ENCODE measurements at regions not wholly inside any gene's neighbourhood (a gene's known extent, or its start where the extent isn't known, plus 50 kb on each side); places are given as distances from the start of the nearest gene placed in this dataset.
"Not testable (repeated sequence)": the region's sequence is repeated elsewhere in the genome, so short reads cannot be mapped to it uniquely, and the experiment has no call there.

DNA sequence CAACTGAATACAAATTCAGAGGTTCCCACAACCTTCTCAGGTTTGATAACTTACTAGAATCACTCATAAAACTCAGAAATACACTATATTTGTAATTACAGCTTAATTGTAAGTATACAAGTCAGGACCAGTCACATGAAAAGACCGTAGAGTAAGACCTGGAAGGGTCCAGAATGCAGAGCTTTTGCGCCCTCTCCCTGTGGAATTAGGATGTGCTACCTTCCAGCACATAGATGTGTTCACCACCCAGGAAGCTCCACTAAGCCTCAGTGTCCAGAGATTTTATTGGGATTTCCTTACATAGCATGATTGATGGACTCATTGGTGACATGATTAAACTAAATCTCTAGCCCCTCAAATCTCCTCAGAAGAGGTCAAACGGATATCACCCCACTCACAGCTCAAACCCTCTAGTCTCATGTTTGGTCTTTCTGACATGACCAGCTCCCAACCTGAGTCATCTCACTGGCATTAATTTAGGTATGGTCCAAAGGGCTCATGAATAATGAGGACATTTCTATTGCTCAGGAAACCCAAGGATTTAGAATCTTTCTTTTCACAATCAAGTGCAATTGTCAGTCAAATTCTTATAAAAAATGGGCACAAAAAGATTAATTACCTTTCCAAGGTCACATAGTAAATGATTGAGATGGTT lies 77.2 kb upstream of the UBASH3B start:
- Mint-ChIP-seq H3K4me3 (no peak overlapping the region), H3K9me3 (no peaks in the 10 kb centered on the region), H3K27me3 (peaks cover 4% of the 10 kb centered on the region), H3K4me1 (peaks cover 10% of the 10 kb centered on the region), H3K27ac (no peak overlapping the region), H3K36me3 (ENCODE audit: low read depth) (no peaks in the 10 kb centered on the region)
- ChIA-PET CTCF (interaction anchor here (0.6 to 2.2 kb wide), 3 partner anchors 203 to 275 kb away, joined by 3 to 14 read pairs (median 3); no protein-coding TSS in a partner anchor), POLR2A (no interaction called here)
- DNase-seq (no peak), ATAC-seq (ENCODE audit: low read depth) (no peak)
- intact Hi-C loops (cut with micrococcal nuclease): no loop called here
- no peak for TF ChIP-seq CTCF (IDR thresholded peaks at IDR 0.05)

DNA sequence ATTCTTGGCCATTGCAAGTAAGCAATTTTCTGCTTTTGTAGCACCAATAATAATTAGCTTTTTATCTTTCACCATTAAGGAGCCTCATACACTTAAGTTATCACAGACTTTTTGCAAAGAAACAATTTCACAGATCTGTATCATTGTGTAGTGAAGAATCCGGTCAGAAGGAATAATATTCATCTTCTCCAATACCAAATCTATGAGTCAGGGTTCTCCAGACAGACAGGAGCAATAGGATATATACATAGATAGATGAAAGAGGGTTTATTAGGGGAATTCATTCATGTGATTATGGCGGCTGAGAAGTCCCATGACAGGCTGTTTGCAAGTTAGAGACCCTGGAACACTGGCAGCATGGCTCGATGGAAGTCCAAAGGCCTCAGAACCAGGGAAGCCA lies 82.9 kb upstream of the UBASH3B start:
- Mint-ChIP-seq H3K27me3 (peaks cover 4% of the 10 kb centered on the region), H3K9me3 (no peaks in the 10 kb centered on the region), H3K27ac (no peak overlapping the region), H3K4me1 (no peaks in the 10 kb centered on the region), H3K4me3 (no peak overlapping the region), H3K36me3 (ENCODE audit: low read depth) (no peaks in the 10 kb centered on the region)
- TF ChIP-seq CTCF (IDR thresholded peaks at IDR 0.05): no peak
- ChIA-PET POLR2A (no interaction called here), CTCF (no interaction called here)
- intact Hi-C loops (cut with micrococcal nuclease): no loop called here
- ATAC-seq (ENCODE audit: low read depth) (no peak), DNase-seq (no peak)

- Mint-ChIP-seq H3K4me1 (no peaks in the 10 kb centered on the region), H3K4me3 (no peak overlapping the region), H3K9me3 (no peaks in the 10 kb centered on the region), H3K27ac (no peak overlapping the region), H3K27me3 (peaks cover 13% of the 10 kb centered on the region), H3K36me3 (ENCODE audit: low read depth) (no peaks in the 10 kb centered on the region)
- intact Hi-C loops (cut with micrococcal nuclease): no loop called here
- CTCF ChIA-PET: no interaction called here
- POLR2A ChIA-PET: no interaction called here
- ATAC-seq (ENCODE audit: low read depth): no peak
- DNase-seq: no peak
- TF ChIP-seq CTCF (IDR thresholded peaks at IDR 0.05): no peak
These were observed 91.8 kb upstream of the UBASH3B start for GRCh38 chr11:122563761-122564160.

- Mint-ChIP-seq H3K27ac (no peak overlapping the region), H3K27me3 (peaks cover 24% of the 10 kb centered on the region), H3K4me3 (no peak overlapping the region), H3K4me1 (no peaks in the 10 kb centered on the region), H3K36me3 (ENCODE audit: low read depth) (no peaks in the 10 kb centered on the region), H3K9me3 (no peaks in the 10 kb centered on the region)
- ChIA-PET POLR2A (interaction anchor here (0.6 kb wide), 1 partner anchor 8 kb away, joined by 4 read pairs; no protein-coding TSS in a partner anchor), CTCF (no interaction called here)
- intact Hi-C loops (cut with micrococcal nuclease): no loop called here
- ATAC-seq (ENCODE audit: low read depth) (no peak), DNase-seq (no peak)
- TF ChIP-seq CTCF (IDR thresholded peaks at IDR 0.05): no peak
These were observed 95.7 kb upstream of the UBASH3B start for GRCh38 chr11:122559734-122560382.

DNA sequence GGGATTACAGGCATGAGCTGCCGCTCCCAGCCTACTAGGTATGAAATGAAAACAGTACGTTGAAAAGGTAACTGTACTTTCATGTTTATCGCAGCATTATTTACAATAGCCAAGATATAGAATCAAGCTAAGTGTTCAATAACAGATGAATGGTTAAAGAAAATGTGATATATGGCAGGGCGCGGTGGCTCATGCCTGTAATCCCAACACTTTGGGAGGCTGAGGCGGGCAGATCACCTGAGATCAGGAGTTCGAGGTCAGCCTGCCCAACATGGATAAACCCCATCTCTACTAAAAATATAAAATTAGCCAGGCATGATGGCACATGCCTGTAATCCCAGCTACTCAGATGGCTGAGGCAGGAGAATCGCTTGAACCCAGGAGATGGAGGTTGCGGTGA lies 96.3 kb upstream of the UBASH3B start:
- H3K4me1 Mint-ChIP-seq; H3K4me3 Mint-ChIP-seq; CTCF ChIA-PET; ATAC-seq (ENCODE audit: low read depth); DNase-seq; H3K36me3 Mint-ChIP-seq (ENCODE audit: low read depth); H3K9me3 Mint-ChIP-seq; H3K27ac Mint-ChIP-seq; intact Hi-C loops (cut with micrococcal nuclease): not testable (repeated sequence)
- POLR2A ChIA-PET: interaction anchor here (0.6 kb wide), 1 partner anchor 9 kb away, joined by 4 read pairs; no protein-coding TSS in a partner anchor
- peaks cover 24% of the 10 kb centered on the region for H3K27me3 Mint-ChIP-seq

DNA sequence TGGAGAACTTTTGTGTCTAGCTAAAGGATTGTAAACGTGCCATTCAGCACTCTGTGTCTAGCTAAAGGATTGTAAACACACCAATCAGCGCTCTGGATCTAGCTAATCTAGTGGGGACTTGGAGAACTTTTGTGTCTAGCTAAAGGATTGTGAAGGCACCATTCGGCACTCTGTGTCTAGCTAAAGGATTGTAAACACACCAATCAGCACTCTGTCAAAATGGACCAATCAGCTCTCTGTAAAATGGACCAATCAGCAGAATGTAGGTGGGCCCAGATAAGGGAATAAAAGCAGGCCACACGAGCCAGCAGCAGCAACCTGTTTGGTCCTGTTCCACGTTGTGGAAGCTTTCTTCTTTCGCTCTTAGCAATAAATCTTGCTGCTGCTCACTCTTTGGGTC lies 98.4 kb upstream of the UBASH3B start:
- H3K27me3 Mint-ChIP-seq: peaks cover 15% of the 10 kb centered on the region
- H3K9me3 Mint-ChIP-seq; intact Hi-C loops (cut with micrococcal nuclease); H3K36me3 Mint-ChIP-seq (ENCODE audit: low read depth); CTCF ChIA-PET; H3K4me3 Mint-ChIP-seq; DNase-seq; ATAC-seq (ENCODE audit: low read depth); H3K4me1 Mint-ChIP-seq; H3K27ac Mint-ChIP-seq: not testable (repeated sequence)
- POLR2A ChIA-PET: interaction anchor here (0.6 kb wide), 1 partner anchor 309 kb away, joined by 3 read pairs; no protein-coding TSS in a partner anchor

Measured in activated B cell treated with CpG ODN at 0.5 μM for 24 hours (primary cell).